ENCODE measurements at regions not wholly inside any gene's neighbourhood (a gene's known extent, or its start where the extent isn't known, plus 50 kb on each side); places are given as distances from the start of the nearest gene placed in this dataset.
"Not testable (repeated sequence)": the region's sequence is repeated elsewhere in the genome, so short reads cannot be mapped to it uniquely, and the experiment has no call there.

- DNase-seq (ENCODE audit: low spot score), result no peak
- no peak for FAIRE-seq
These were observed 156.1 kb upstream of the IRS4 start for GRCh38 chrX:108892501-108892900.

- DNase-seq (ENCODE audit: low spot score) (no peak), FAIRE-seq (no peak)
These were observed 139.2 kb upstream of the IRS4 start for GRCh38 chrX:108875548-108875947.

- not testable (repeated sequence) for FAIRE-seq; DNase-seq (ENCODE audit: low spot score)
These were observed 106.7 kb upstream of the IRS4 start for GRCh38 chrX:108843039-108843438.

GRCh38 chrX:108833993-108834392 lies 97.6 kb upstream of the IRS4 start:
- DNase-seq (ENCODE audit: low spot score), result no peak
- no peak for FAIRE-seq

- FAIRE-seq, result no peak
- no peak for DNase-seq (ENCODE audit: low spot score)
These were observed 75.5 kb upstream of the IRS4 start for GRCh38 chrX:108811891-108812290.

- FAIRE-seq (no peak), DNase-seq (ENCODE audit: low spot score) (no peak)
These were observed 58.9 kb upstream of the IRS4 start for GRCh38 chrX:108795240-108795639.

All from RCC 7860 (cell line).